DND-41 (cell line): ENCODE measurements at regions not wholly inside any gene's neighbourhood (a gene's known extent, or its start where the extent isn't known, plus 50 kb on each side); places are given as distances from the start of the nearest gene placed in this dataset.

Experiments
- CTCF ChIP-seq: IDR thresholded peaks from 2 replicates; pipeline ENCODE4 v1.5.1; 2012; ENCODE audit warnings: borderline replicate concordance, low read length, moderate library complexity, mild to moderate bottlenecking; ENCODE audit not compliant: poor library complexity, severe bottlenecking; ENCODE audit errors: extremely low read depth
- EZH2 ChIP-seq: IDR thresholded peaks from 3 replicates; pipeline ENCODE4 v1.6.1; 2012; ENCODE audit warnings: borderline replicate concordance, low read depth, mild to moderate bottlenecking, moderate library complexity, low read length, inconsistent platforms; ENCODE audit not compliant: severe bottlenecking

- no peak for TF ChIP-seq CTCF
- TF ChIP-seq EZH2: no peak
Measured at GRCh38 chr17:34121311-34121710, 133.8 kb upstream of the CCL2 start.
